ENCODE measurements at regions not wholly inside any gene's neighbourhood (a gene's known extent, or its start where the extent isn't known, plus 50 kb on each side); places are given as distances from the start of the nearest gene placed in this dataset.
"Not testable (repeated sequence)": the region's sequence is repeated elsewhere in the genome, so short reads cannot be mapped to it uniquely, and the experiment has no call there.

DNA sequence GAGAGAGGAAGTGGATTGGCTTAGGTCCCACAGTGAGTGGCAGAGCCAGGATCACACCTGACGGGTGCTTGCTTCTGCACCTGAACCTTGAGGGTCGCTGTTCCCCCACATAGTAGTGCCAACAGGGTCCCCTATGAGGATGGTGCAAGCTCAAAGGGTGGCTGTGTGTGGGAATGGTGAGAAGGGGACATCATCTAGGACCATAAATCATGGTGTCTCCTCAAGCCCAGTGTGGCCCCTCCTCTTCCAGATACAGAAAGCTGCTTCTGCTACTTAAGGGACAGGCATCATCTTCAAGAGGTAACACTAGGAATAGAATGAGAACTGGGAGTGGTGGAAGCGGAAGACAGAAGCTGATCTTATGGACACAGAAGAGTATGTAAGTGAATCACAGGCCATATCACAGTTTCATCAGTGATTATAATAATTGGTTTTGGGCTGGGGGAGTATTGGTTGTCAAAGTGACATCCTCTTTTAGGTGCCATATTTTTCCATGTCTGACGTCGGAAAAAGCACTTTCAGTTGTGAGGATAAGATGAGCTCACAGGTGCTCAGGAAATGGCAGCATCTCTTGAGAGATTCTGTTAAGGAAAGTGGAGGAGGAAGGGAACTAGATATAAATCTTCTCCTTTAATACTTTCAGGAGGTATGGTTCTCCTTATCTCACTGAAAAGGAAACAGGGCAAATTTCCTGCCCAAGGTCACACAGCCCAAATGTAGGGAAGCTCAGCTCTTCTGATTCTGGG is 83.2 kb upstream of the HNF1B start:
- DNase-seq = no peak

DNA sequence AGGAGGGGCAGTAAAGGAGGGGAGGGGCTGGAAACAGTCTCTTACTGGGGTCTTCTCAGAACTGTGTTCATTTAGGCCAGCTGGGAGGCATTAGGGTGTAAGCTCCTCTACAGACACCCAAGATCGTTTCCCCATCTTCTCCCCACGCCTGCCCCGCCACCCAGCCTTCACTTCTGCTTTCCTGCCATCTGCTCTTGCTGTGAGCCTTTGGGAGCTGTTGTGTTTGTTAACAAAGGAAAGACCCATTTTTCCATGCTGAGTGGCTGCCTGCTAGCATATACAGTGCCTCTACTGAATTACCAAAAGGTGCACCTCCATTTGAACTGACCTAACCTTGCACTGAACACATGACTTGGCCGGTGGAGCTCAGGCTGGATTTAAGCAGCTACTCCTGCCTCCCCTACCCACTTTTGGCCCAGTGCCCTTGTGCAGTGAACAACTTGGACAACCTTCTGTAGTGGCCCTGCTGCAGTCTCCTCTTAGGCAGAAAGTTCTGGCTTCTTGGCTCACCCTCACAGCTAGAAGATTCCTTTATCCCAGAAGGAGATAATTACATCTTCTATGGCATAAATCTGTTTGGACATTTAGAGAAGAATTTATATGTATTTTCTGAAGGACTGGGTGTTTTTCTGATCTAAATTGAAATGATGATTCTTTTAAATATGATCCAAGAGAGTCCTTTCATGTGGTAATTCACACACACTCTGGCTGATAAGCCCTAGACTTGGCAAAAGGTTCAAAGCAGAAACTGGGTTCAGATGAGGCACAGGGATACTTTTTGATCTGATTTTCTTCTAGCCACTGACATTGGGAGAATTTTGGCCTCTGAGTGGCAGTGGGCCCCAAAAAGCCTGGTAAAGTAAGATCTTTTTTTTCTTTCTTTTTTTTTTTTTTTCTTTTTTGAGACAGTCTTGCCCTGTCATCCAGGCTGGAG is 81.9 kb upstream of the HNF1B start:
- DNase-seq = no peak

DNA sequence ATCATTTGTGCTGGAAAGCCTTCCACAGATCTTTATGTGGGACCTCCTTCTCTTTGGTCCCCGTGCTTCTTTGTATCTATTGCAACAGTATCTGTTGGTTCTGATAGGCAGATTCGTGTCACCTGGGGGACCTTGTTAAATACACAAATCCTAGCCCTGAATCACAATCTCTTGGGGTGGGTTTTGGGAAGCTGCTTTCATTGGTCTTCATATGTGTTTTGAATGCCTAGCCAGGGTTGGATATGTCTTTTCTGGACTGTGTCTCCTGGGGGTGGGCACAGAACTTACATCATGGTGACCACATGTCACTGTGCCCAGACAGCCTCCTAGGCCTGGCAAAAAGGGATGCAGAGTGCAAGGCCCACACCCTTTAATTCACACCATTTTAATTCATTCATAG is 81.0 kb upstream of the HNF1B start:
- no peak for DNase-seq

DNA sequence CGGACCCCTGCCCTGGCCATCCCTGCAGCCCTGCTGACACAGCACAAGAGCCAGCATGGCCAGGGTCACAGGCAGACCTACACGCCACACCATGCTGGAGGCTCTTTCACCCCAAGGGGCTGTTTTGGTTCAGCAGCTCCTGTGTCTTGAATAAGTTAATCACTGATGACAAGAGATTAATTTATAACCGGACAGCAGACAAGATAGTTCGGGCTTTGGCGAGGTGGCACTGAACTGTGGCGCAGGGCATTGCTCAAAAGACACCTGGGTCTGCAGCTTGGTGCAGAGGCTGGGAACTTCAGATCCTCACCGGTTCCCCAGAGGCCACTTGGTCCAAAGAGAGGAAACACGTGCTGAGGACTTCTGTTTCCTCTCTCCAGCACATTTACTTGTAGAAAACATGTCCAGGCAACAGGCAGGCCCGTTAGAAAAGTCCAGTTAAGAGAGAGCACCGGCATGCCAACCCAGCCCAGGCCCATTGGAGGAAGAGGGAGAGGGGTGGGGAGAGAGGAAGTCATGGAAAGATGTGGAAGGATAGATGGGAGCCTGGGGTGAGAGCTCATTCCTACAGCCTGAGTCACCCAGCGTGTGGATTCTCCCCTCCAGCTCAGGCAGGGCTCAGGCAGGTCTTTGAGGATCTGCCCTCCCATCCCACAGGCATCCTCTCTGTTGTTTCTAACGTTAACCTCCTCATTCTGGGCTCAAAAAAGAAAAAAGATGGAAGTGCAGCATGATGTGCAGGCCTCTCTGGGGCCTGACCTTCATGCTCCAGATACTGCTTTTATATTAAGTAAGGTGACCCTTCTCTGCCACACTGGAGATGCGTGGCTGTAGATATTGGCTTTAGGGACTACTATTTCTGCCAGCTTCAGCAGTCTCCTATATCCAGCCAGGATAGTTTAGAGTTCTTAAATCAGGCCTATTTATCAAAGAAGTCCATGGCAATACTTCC is 80.0 kb upstream of the HNF1B start:
- DNase-seq = no peak

DNA sequence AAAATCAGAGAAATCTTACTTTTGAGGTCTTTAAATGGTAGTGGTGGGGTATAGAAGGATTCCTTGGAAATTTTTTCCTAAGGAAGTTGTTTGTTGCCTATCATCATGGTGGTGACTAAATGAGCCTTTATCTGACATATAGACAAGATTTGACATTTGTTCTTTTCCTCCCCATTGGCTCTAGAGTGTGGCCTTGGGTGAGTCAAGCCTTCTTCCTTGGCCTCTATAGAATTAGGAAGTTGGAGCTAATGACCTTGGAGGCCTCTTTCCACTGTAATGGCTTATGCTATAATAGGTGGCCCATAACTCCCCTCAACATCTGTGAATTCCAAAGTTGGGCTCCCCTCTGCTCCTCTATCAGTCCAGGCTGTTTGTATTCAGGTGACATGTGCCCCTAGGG is 79.1 kb upstream of the HNF1B start:
- DNase-seq = no peak

DNA sequence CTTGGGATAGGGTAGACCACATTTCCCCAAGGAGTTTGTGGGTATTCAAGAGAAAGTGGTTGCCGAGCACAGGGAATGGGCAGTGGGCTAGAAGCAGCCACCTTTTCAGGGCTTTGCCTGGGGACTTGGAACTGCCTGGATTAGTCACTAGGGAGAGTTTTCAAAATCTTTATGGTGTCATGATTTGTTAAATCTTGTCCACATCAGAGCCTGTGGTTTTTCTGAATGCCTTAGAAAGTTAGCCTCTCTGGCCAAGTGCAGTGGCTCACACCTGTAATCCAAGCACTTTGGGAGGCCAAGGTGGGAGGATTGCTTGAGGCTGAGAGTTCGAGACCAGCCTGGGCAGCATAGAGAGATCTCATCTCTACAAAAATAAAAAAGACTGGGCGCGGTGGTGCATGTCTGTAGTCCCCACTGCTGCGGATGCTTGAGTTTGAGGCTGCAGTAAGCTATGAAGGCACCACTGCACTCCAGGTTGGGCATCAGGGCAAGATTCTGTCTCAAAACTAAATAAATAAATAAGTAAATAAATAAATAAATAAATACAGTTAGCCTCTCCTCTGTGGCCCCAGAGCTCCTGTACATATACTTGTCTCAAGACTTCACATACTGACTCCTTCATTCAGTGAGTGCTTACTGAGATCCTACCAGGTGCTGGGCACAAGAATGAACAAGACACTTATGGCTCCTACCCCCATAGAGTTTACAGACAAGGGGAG is 76.3 kb upstream of the HNF1B start:
- DNase-seq = no peak

DNA sequence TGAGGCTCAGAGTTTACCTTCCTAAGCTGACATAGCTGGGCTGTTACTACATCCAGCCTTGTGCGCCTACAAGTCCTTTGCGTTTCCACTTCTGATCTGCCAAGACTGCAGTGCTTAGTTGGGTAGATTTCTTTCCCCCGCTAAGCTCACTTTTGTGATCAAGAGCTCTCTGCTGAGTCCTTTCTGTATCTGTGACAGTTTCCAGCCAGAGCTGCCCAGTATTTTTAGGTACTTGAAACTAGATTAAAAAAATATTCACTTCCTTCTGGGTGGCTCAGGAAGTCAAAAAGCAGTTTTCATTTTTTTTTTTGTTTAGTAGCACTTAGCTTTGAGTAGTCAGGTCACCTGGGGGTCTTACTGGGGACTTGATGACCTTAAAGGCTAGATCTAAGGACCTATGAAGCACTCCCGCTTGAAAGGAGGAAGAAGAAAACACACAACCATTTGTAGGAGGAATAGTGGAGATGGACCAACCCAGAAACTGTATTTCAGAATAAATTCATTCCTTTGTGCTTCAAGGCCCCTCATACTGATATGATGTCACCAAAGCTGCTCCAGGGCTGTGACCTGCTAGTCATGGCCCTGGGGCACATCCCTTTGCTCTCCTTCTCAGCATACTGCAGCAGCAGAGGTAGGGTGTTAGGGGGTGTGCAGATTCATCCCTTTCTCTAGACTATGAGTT is 75.6 kb upstream of the HNF1B start:
- DNase-seq = no peak

DNA sequence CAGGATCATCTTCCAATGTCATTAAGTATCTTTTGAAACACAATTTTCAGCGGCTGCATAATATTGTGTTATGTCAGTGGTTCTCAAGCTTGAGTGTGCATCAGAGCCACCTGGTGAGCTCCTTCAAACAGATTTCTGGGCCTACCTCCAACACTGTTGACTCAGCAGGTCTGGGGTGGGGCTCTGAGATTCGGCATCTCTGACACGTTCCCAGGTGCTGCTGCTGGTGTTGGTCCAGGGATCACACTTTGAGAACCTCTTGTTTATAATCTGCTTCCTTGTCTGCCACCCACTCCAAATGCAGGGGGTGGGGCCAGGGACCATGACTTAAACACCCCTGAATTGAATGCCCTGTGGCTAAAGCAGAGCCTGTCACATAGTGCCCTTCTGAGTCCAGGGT is 73.8 kb upstream of the HNF1B start:
- DNase-seq = no peak

DNA sequence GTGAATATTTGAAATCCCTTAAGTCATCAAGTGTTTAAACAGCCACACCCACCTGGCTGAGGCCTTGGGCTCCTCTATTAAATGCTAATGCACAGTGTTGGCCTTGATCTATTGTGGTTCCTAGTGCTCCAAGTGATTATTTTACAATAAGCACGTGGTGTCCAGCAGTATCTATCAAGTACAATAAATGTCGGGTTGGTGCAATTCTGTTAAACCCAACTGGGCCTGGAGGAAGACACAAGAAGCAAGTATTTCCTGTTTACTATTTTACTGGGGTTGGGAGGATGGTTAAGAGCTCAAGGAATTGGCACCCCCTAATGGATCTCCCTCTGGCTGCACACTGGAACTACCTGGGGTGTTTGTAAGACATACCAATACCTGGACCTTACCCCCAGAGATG is 72.1 kb upstream of the HNF1B start:
- no peak for DNase-seq

DNA sequence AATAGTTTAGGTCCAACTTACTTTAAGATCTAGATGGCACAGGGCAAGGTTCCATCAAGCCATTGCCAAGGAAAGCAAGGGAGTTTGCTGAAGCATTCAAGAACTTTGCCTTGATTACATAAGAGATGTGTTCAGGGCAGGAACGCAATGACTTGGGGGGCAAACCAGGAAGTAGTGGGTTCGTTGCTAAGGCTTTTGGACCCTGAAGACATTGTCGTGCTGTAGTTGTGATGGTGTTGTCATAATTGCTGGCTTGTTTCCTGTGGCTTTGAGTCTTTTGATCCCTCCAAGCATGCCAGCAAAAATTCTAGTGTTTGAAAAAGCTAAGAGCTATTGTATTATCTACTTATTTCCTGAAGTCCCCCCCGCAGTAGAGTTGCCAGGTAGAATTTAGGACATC is 70.7 kb upstream of the HNF1B start:
- DNase-seq = no peak

DNA sequence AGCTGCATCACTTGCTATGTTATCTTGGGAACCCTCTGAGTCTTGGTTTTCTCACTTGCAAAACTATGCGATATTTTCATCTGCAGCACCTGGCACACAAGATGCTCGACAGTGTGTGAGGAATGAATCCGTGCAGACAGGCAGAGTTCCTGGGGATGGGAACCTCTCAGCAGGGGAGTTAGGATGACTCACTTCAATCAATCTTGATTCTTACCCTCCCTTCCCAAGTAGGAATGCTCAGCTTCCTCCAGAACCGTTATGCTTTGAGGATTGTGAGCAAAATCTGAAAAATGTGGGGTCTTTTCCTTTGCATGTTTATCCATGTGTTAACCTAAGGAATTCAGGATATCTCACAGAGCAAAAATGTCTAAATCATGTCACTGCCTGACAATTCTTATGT is 68.9 kb upstream of the HNF1B start:
- no peak for DNase-seq

DNA sequence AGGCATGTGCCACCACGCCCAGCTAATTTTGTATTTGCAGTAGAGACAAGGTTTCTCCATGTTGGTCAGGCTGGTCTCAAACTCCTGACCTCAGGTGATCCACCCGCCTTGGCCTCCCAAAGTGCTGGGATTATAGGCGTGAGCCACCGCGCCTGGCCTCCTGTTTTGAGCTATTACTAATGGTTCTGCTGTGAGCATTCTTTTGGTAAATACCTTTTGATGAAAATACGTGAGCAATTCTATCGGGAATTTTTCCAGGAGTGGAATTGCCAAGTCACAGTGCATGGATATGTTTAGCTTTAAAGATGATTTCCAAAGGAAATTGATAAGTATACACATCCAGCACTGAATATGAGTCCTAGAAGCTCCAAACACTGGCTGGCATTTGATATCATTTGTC is 64.0 kb upstream of the HNF1B start:
- DNase-seq = not testable (repeated sequence)

DNA sequence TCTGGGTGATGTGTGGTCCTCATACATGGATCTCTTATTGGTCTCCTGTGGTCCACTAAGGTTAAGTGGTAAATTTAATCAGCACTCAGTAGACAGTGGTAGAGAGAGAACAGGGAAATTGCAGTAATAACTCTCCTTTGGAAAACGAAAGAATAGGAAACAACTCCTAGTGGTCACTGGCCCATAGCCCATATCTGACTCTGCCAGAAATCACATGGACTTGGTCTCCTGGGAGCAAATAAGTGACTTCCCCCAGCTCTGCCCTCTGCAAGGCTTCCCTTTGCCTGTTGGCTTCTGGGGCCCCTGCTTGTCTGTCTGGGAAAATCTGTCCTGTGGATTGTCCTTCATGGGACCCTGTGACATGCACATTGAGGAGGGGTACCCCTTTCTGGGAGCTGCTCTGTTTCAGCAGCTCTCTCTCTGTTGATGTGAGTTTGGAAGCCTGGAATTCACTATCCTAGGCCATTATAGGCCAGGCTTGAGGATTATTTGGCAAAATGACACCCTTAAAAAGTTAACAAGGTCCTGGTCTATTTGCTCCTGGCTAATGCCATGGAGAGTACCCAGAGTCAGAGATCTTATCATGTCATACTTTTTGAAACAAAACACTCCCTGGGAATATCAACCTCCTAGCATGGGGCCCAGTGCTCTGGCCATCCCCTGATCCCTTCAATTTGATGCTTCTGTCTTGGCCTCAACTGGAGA is 58.0 kb upstream of the HNF1B start:
- no peak for DNase-seq

DNA sequence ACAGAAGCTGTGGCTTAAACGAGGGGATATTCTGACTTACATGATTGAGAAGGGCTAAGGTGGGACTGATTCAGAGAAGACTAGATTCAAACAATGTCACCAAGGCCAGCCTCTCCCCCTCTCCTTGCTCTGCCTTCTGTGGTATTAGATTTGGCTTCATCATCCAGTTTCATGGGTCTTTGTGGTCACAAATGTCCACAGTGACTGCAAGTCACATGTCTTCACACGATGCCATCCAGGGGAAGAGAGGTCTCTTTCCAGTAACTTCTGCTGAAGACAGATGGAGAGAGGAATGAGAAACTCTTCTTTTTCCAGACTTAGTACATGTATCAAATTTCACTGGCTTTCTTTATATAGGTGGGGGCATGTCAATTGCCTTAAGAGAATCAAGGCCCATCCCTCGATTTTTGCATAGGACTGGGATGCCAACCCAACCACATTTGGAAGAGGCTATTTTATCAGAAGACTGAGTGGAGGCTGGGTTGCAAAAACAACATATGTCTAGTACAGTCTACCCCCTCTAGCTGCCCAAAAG is 57.3 kb upstream of the HNF1B start:
- no peak for DNase-seq

DNA sequence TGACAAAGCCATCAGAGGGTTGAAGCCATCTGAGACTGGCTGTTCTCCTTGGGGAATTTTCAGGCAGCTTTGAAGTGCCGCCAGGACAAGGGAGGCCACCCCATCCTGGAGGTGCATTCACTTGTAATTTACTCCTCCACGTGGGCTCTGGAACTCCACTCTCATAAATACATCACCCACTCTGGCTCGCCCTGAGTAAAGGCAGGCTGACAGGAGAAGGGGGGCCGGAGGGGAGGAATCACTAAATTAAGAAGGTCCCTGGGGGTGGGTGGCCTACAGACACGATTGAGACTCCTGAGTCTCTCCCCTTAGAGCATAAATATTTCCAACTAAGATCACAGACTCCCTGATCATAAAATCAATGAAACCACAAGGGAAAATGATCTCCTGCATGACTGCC is 56.3 kb upstream of the HNF1B start:
- DNase-seq = no peak

DNA sequence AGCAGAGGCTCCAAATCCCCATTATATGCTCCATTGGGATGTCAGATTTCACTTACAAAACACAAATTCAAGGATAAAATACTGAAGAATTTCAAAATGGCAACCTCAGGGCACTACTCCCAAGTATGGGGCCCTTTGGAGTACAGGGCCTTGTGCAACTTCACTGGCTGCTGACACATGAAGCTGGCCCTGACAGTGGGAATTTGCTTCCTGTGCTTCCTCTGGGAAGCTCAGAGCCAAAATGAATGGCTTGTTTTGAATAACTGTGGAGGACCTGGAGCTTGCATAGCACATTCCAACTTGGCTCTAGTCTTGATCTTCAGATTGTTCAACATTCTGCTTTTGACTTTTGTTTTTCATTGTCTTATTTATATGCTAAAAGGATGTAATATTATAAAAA is 52.3 kb upstream of the HNF1B start:
- DNase-seq = no peak

DNA sequence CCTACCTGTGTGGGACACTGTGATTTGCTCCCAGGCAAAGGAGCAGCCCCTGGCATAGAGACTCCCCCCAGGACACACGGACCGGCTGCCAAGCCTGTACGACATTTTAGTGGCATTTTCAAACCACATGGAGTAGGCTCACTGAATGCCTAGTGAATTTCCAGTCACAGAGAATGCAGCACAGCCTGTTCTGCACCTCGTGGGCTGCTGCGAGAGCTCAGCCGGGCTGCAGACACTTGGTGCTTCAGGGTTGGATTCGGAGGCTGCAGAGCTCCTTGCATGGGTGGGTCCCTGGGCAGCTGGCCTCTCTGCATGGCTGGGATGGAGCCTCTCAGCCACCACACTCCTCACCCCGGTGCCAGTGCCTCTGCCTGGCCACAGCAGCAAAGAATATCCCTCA is 51.2 kb upstream of the HNF1B start:
- DNase-seq = no peak

Data from right forelimb (tissue), 1 donor.